ENCODE measurements at regions not wholly inside any gene's neighbourhood (a gene's known extent, or its start where the extent isn't known, plus 50 kb on each side); places are given as distances from the start of the nearest gene placed in this dataset.

GRCh38 chr15:98146031-98146820, 185.7 kb downstream of the ARRDC4 start:
- no peak for DNase-seq

GRCh38 chr15:98147415-98147814, 186.9 kb downstream of the ARRDC4 start:
- no peak for DNase-seq

- no peak for DNase-seq
These were observed 189.6 kb downstream of the ARRDC4 start for GRCh38 chr15:98150084-98150483.

- no peak for DNase-seq
These were observed 190.0 kb downstream of the ARRDC4 start for GRCh38 chr15:98150536-98150935.

GRCh38 chr15:98151096-98151495, 190.6 kb downstream of the ARRDC4 start:
- no peak for DNase-seq

- DNase-seq = no peak
These were observed 191.7 kb downstream of the ARRDC4 start for GRCh38 chr15:98152156-98152555.

- no peak for DNase-seq
These were observed 194.4 kb downstream of the ARRDC4 start for GRCh38 chr15:98154863-98155262.

GRCh38 chr15:98155356-98155755, 194.9 kb downstream of the ARRDC4 start:
- no peak for DNase-seq

GRCh38 chr15:98160236-98160635, 199.7 kb downstream of the ARRDC4 start:
- no peak for DNase-seq

GRCh38 chr15:98163319-98164045, 203.0 kb downstream of the ARRDC4 start:
- DNase-seq = no peak

- DNase-seq = no peak
These were observed 204.1 kb downstream of the ARRDC4 start for GRCh38 chr15:98164571-98164970.

- DNase-seq = no peak
These were observed 204.5 kb downstream of the ARRDC4 start for GRCh38 chr15:98164986-98165385.

GRCh38 chr15:98167722-98168268, 207.3 kb downstream of the ARRDC4 start:
- no peak for DNase-seq

GRCh38 chr15:98169551-98169950, 209.0 kb downstream of the ARRDC4 start:
- no peak for DNase-seq

- DNase-seq = no peak
These were observed 213.8 kb downstream of the ARRDC4 start for GRCh38 chr15:98174286-98174685.

- DNase-seq = no peak
These were observed 214.3 kb downstream of the ARRDC4 start for GRCh38 chr15:98174841-98175240.

GRCh38 chr15:98177966-98178592, 217.6 kb downstream of the ARRDC4 start:
- no peak for DNase-seq

GRCh38 chr15:98178861-98179260, 218.4 kb downstream of the ARRDC4 start:
- no peak for DNase-seq

- DNase-seq = no peak
These were observed 227.0 kb downstream of the ARRDC4 start for GRCh38 chr15:98187549-98187948.

GRCh38 chr15:98190914-98191313, 230.4 kb downstream of the ARRDC4 start:
- DNase-seq = no peak

GRCh38 chr15:98195796-98196195, 235.3 kb downstream of the ARRDC4 start:
- no peak for DNase-seq

GRCh38 chr15:98196371-98196770, 235.9 kb downstream of the ARRDC4 start:
- DNase-seq = no peak

- no peak for DNase-seq
These were observed 241.8 kb downstream of the ARRDC4 start for GRCh38 chr15:98202256-98202655.
